ENCODE measurements at regions not wholly inside any gene's neighbourhood (a gene's known extent, or its start where the extent isn't known, plus 50 kb on each side); places are given as distances from the start of the nearest gene placed in this dataset.

DNA sequence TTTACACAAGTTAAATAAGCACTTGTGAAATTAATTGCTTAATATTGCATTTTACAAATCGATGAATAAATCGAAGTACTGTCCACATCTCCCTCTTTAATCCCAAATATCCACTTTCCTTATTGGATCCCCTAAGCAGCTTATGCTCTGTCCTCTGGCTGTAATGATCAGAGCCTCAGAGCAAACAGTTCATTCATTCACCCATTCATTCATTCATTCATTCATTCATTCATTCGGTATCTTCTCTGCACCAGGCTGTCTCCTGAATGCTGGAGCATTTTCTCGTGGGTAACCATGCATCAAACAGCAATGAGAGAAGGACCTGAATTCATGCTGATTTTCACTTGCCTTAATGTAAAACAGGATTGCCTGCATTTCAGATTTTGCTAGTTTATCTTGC is 69.5 kb upstream of the IGSF21 start:
- Mint-ChIP-seq H3K4me3 (no peak overlapping the region), H3K27me3 (peaks cover 8 to 21% of the 10 kb centered on the region in 2 donors), H3K9me3 (no peaks in the 10 kb centered on the region), H3K36me3 (no peaks in the 10 kb centered on the region), H3K4me1 (ENCODE audit: low read depth in 2 of 2) (no peaks in the 10 kb centered on the region), H3K27ac (no peak overlapping the region)
- no peak for ATAC-seq
- DNase-seq (ENCODE audit: low spot score): no peak

DNA sequence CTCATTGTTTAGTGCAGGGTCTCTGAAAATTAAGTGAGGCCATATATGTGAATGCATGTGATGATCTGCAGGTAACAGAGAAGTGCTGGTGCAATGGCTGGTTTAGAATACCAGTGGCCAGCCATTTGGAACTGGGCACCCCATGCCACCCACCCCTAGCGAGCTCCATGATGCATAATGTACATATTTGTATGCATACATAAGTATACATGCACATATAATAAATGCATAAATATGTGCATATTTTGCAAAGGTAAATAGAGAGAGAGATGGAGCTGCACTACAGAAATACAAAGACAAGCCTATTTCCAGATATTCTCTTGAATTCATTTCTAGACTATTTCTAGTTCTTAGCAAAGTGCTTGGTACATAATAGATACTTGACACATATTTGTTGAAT is 68.5 kb upstream of the IGSF21 start:
- Mint-ChIP-seq H3K9me3 (no peaks in the 10 kb centered on the region), H3K27ac (no peak overlapping the region), H3K27me3 (peaks cover 6 to 15% of the 10 kb centered on the region in 2 donors), H3K36me3 (no peaks in the 10 kb centered on the region), H3K4me1 (ENCODE audit: low read depth in 2 of 2) (no peaks in the 10 kb centered on the region), H3K4me3 (no peak overlapping the region)
- no peak for DNase-seq (ENCODE audit: low spot score)
- no peak for ATAC-seq

DNA sequence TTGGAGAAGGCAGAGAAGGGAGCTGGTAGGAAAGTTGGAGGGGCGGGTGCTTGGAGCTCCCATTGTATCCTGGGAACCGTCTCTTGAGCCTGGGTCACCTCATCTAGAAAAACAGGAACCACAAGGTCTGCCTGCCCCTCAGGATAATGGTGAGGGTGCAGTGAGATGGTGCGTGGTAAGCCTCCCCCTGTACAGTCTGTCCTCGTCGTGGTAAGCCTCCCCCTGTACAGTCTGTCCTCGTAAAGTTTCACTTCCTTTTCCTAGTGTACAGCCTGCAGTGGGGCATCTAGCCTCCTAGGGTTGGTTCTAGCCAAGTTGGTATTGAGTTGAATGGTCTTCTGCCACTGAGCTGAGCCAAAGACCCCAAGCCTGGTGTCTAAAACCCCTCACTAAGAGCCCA is 66.5 kb upstream of the IGSF21 start:
- Mint-ChIP-seq H3K27ac (no peak overlapping the region), H3K27me3 (peaks cover 9 to 15% of the 10 kb centered on the region in 2 donors), H3K36me3 (no peaks in the 10 kb centered on the region), H3K9me3 (no peaks in the 10 kb centered on the region), H3K4me1 (ENCODE audit: low read depth in 2 of 2) (no peaks in the 10 kb centered on the region), H3K4me3 (no peak overlapping the region)
- no peak for DNase-seq (ENCODE audit: low spot score)
- ATAC-seq: no peak

DNA sequence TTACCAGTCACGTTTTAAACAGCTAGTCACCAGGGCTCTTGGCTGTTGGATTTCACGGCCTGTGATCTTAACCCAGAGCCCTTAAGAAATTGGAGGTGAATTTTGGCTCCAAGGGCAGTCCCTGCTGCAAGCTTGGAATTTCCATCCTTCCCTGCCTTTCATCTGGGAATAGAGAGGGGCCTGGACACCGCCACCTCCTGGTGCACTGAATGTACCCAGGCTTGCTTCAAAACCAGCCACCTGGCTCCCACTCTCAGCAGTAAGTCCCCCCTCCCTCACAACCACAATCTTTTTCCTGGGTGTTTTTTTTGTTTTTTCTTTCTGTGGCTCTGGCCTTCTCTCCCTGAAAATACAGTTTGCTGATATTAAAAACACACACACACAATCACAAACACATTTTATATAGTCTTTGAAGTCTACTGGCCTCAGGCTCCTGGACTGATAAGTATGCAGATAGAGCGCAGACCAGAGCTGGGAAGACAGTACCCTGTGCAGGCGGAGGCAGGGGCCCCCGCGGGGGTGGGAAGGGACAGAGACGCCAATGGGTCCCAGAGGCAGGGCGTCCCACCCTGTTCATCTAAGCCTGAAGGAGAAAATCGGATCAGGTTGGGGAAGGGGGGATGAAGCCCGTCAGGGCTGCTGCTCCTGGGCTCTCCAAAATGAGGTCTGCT is 65.8 kb upstream of the IGSF21 start:
- H3K4me3 Mint-ChIP-seq: no peak overlapping the region

DNA sequence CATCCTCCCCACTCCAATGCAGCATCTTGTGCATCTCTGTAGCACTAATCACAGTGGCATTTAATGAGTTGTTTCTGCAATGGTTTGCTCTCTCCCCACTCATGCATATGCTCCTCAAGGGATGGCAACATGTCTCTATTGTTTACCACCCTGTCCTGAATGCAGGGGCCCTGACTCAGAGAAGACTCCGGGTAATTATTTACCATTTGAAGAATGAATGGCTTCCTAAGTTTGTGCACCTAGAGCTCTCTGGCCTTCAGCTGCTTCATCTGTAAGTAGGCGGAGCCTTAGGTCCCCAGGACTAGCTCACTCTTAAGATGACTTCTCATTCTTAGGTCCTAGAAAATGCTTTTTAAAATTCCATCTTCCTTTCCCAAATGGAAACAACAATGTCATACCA is 63.7 kb upstream of the IGSF21 start:
- H3K27me3 Mint-ChIP-seq: peaks cover 11 to 23% of the 10 kb centered on the region in 2 donors
- no peak overlapping the region for H3K4me3 Mint-ChIP-seq
- no peak for DNase-seq (ENCODE audit: low spot score)
- ATAC-seq: no peak
- no peaks in the 10 kb centered on the region for H3K4me1 Mint-ChIP-seq (ENCODE audit: low read depth in 2 of 2)
- H3K36me3 Mint-ChIP-seq: no peaks in the 10 kb centered on the region
- H3K9me3 Mint-ChIP-seq: no peaks in the 10 kb centered on the region
- no peak overlapping the region for H3K27ac Mint-ChIP-seq

More for the DNA sequence above, 65.8 kb upstream of the IGSF21 start:
- peaks cover 12 to 20% of the 10 kb centered on the region in 2 donors for H3K27me3 Mint-ChIP-seq
- DNase-seq (ENCODE audit: low spot score) (no peak), ATAC-seq (no peak)
- H3K36me3 Mint-ChIP-seq: no peaks in the 10 kb centered on the region
- H3K4me1 Mint-ChIP-seq (ENCODE audit: low read depth in 2 of 2): no peaks in the 10 kb centered on the region
- H3K27ac Mint-ChIP-seq: no peak overlapping the region
- no peaks in the 10 kb centered on the region for H3K9me3 Mint-ChIP-seq

DNA sequence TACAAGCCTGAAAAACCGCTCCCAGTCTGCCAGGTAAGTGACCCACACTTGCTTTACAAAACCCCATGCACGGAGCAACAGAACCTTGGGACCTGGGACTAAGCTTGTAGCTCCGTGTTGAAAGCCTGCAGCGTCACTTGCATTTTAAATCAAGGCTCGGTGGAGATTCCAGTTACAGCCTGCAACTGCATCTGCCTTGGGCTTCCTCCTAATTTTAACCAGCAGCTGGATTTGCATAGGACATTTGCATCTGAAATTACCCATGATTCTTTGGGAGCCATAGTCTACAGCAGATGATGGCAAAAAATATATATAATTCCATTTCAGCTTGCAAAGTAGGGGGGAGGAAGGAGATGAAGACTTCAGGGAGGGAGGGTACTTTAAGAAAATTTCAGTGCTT is 62.4 kb upstream of the IGSF21 start:
- DNase-seq (ENCODE audit: low spot score): no peak
- ATAC-seq: no peak
- Mint-ChIP-seq H3K36me3 (peaks cover 5% of the 10 kb centered on the region), H3K27me3 (peaks cover 7 to 15% of the 10 kb centered on the region in 2 donors), H3K27ac (no peak overlapping the region), H3K9me3 (peaks cover 5% of the 10 kb centered on the region), H3K4me1 (ENCODE audit: low read depth in 2 of 2) (no peaks in the 10 kb centered on the region), H3K4me3 (no peak overlapping the region)

DNA sequence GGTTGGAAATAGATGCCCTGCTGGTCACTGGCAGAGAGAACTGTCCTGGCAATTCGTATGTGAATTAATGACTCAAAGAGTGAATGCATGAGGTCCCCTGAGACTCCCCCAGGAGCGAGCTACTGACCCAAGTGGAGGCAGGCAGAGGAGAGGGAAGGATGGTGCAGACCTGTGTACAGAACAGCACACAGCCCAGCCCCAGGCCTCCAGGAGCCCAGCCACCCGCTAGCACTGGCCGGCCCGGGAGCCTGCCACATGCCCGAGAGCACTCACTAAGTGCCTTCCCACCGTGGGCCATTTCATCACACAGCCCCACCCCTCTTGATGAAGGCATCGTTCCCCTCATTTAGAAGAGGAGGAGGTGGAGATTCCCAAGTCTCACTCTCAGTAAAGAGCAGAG is 62.0 kb upstream of the IGSF21 start:
- DNase-seq (ENCODE audit: low spot score) (no peak), ATAC-seq (peak in 1 of 2 donors; percentile 7)
- H3K4me1 Mint-ChIP-seq (ENCODE audit: low read depth in 2 of 2): no peaks in the 10 kb centered on the region
- H3K27ac Mint-ChIP-seq: no peak overlapping the region
- H3K4me3 Mint-ChIP-seq: no peak overlapping the region
- peaks cover 5% of the 10 kb centered on the region for H3K9me3 Mint-ChIP-seq
- peaks cover 5% of the 10 kb centered on the region for H3K36me3 Mint-ChIP-seq
- H3K27me3 Mint-ChIP-seq: peaks cover 7 to 15% of the 10 kb centered on the region in 2 donors

DNA sequence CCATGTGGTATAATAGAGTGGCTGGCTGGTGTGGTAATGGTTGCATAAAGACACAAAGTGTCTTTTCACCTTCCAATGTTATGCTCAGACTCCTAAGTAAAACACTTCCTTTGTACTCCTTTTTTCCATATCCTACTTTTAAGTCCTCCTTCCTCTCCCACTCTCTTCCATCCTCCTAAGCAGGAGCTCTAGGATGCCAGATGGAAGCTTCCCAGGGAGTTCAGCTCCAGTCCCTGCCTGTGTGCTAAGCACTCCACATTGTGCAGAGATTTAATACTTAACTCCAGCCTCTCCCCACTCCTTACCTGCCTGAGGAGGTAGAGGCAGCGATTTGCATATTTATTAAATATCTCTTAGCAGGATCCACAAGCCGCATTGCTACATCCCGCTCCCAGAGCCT is 60.5 kb upstream of the IGSF21 start:
- peaks cover 5% of the 10 kb centered on the region for H3K36me3 Mint-ChIP-seq
- no peaks in the 10 kb centered on the region for H3K4me1 Mint-ChIP-seq (ENCODE audit: low read depth in 2 of 2)
- H3K9me3 Mint-ChIP-seq: peaks cover 5% of the 10 kb centered on the region
- H3K4me3 Mint-ChIP-seq: no peak overlapping the region
- no peak overlapping the region for H3K27ac Mint-ChIP-seq
- no peak for DNase-seq (ENCODE audit: low spot score)
- no peak for ATAC-seq
- peaks cover 7 to 14% of the 10 kb centered on the region in 2 donors for H3K27me3 Mint-ChIP-seq

DNA sequence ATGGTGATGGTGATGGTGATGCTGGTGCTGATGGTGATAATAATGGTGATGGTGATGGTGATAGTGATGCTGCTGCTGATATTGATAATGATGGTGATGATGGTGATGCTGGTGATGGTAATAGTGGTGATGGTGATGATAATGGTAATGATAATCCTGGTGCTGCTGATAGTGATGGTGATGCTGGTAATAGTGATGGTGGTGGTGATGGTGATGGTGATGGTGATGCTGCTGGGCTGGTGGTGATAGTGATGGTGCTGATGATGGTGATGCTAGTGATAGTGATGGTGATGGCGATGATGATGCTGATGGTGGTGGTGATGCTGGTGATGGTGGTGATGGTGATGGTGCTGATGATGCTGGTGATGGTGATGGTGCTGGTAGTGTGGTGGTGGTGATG is 58.4 kb upstream of the IGSF21 start:
- peaks cover 5% of the 10 kb centered on the region for H3K9me3 Mint-ChIP-seq
- H3K36me3 Mint-ChIP-seq: peaks cover 5% of the 10 kb centered on the region
- DNase-seq (ENCODE audit: low spot score) (no peak), ATAC-seq (no peak)
- H3K4me1 Mint-ChIP-seq (ENCODE audit: low read depth in 2 of 2): no peaks in the 10 kb centered on the region
- peaks cover 8 to 22% of the 10 kb centered on the region in 2 donors for H3K27me3 Mint-ChIP-seq
- H3K4me3 Mint-ChIP-seq: no peak overlapping the region
- no peak overlapping the region for H3K27ac Mint-ChIP-seq

DNA sequence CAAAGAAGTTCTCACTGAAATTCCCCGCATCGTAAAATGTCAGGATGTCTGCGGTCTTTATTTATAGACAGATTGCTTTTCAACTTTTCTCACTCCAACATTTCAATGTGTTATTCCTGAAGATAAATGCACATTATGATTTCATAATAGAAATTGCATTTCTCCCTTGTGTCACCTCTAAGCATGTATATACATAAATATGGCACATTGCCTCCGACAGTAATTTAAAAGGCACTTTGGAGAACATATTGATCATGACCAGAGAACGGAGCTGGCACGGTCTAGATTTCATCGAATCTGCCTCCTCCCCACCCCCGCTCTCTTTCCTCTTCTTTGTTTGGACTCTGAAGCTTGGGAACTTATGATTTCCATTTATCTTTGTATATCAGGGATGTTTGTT is 54.9 kb upstream of the IGSF21 start:
- Mint-ChIP-seq H3K4me1 (ENCODE audit: low read depth in 2 of 2) (no peaks in the 10 kb centered on the region), H3K36me3 (peaks cover 5% of the 10 kb centered on the region), H3K27ac (no peak overlapping the region), H3K27me3 (peaks cover 5 to 21% of the 10 kb centered on the region in 2 donors), H3K4me3 (no peak overlapping the region), H3K9me3 (peaks cover 5% of the 10 kb centered on the region)
- DNase-seq (ENCODE audit: low spot score) (no peak), ATAC-seq (no peak)

DNA sequence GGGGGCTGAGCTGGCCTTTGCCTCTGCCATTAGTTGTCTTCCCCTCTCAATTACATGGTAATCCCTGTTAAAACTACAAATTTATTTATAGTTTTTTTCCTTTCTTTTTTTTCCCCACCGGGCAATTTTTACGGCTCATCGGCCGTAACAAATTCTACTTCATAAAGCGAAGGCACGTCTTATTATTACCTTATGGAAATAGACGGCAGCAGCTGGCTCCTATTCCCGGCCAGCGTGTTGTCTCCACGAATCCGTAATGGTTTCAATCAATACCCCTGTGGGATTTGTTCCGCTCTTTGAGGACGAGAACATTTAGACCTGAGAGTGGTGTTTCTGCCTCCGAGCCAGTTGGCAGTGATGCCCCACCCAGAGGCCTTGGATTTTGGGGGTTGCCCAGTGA is 52.4 kb upstream of the IGSF21 start:
- Mint-ChIP-seq H3K36me3 (no peaks in the 10 kb centered on the region), H3K4me1 (ENCODE audit: low read depth in 2 of 2) (no peaks in the 10 kb centered on the region), H3K27me3 (peaks cover 5 to 21% of the 10 kb centered on the region in 2 donors), H3K27ac (no peak overlapping the region), H3K4me3 (no peak overlapping the region), H3K9me3 (no peaks in the 10 kb centered on the region)
- ATAC-seq (no peak), DNase-seq (ENCODE audit: low spot score) (no peak)

DNA sequence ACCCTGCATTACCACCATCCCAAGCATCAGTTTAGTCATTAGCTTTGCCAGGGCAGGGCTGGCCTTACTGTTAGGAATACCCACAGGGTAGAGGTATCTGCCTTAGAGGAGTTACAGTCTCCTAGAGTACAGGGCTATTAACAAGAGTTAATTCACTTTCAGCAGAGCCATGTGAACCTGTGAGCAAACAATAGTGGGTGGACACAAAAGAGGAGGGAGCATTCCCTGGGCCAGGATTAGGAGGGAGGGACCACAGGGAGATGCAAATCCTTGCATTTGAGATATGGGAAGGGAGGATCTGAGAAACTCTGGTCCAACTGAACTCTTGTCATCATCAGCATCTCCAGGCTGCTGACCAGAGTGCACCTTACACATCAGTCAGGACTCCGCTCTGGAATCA is 51.1 kb upstream of the IGSF21 start:
- H3K36me3 Mint-ChIP-seq: no peaks in the 10 kb centered on the region
- ATAC-seq (no peak), DNase-seq (ENCODE audit: low spot score) (no peak)
- no peaks in the 10 kb centered on the region for H3K4me1 Mint-ChIP-seq (ENCODE audit: low read depth in 2 of 2)
- no peaks in the 10 kb centered on the region for H3K9me3 Mint-ChIP-seq
- no peak overlapping the region for H3K27ac Mint-ChIP-seq
- no peak overlapping the region for H3K4me3 Mint-ChIP-seq
- H3K27me3 Mint-ChIP-seq: peaks cover 8 to 21% of the 10 kb centered on the region in 2 donors

DNA sequence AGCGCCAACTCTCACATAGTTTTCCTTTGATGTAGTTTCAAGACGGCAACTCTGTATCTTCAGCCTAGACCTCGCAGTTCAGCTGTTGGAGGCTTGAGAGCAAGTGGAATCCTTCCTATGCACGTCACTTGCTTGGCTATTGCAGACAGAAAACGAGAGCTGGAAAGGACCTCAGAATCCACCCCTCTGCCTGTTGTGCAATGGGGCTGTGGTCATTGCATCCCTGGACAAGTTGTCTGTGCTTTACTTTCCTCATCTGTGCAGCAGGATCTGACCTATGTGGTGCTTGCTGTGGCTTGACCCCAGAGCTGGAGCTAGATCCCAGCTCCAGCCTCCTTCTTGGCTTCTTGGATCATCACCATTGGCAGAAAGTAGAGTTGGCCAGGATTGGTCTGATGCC is 50.0 kb upstream of the IGSF21 start:
- H3K9me3 Mint-ChIP-seq: peaks cover 7% of the 10 kb centered on the region
- ATAC-seq (no peak), DNase-seq (ENCODE audit: low spot score) (no peak)
- H3K4me3 Mint-ChIP-seq: no peak overlapping the region
- no peaks in the 10 kb centered on the region for H3K4me1 Mint-ChIP-seq (ENCODE audit: low read depth in 2 of 2)
- H3K27ac Mint-ChIP-seq: no peak overlapping the region
- no peaks in the 10 kb centered on the region for H3K36me3 Mint-ChIP-seq
- H3K27me3 Mint-ChIP-seq: peaks cover 10 to 11% of the 10 kb centered on the region in 2 donors

Data from natural killer cell treated with Interleukin-12 subunit alpha and Interleukin-12 subunit beta and Interleukin-15 and Interleukin-18, amount 100 ng/mL, for 72 hours (primary cell).